ENCODE measurements at regions not wholly inside any gene's neighbourhood (a gene's known extent, or its start where the extent isn't known, plus 50 kb on each side); places are given as distances from the start of the nearest gene placed in this dataset.

GRCh38 chr11:94676814-94677213, 91.3 kb upstream of the AMOTL1 start:
- H3K4me3 ChIP-seq (ENCODE audit: control insufficient read depth, low read depth, low read length), result no peak overlapping the region
- no peak for DNase-seq (ENCODE audit: low read depth)
- no peak for TF ChIP-seq CTCF (conservative IDR thresholded peaks at IDR 0.05; ENCODE audit: control insufficient read depth, insufficient read depth, low read depth, low read length)

- H3K4me3 ChIP-seq (ENCODE audit: control insufficient read depth, low read depth, low read length), result no peak overlapping the region
- DNase-seq (ENCODE audit: low read depth), result no peak
- no peak for TF ChIP-seq CTCF (conservative IDR thresholded peaks at IDR 0.05; ENCODE audit: control insufficient read depth, insufficient read depth, low read depth, low read length)
These were observed 89.9 kb upstream of the AMOTL1 start for GRCh38 chr11:94678236-94678635.

DNA sequence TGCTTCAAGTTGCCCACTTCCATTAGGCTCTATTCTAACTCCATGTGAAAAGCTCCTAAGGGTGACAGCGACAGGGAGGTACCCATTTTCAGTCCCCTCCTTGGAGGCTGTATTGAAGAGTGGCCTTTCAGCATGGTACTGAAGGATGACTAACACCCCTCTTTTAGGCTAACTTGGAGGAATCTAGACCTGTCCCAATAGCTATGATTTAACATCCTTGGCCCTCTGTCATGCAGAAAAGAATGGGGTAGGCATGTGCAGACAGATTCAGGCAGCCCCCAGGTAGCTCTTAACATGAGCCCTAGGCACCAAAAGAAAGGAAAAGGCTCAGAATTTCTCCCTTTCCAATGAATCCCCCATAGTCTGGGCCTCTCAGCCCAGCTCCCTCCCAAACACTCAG, 89.3 kb upstream of the AMOTL1 start:
- no peak for DNase-seq (ENCODE audit: low read depth)
- H3K4me3 ChIP-seq (ENCODE audit: control insufficient read depth, low read depth, low read length), result no peak overlapping the region
- TF ChIP-seq CTCF (conservative IDR thresholded peaks at IDR 0.05; ENCODE audit: control insufficient read depth, insufficient read depth, low read depth, low read length), result no peak

DNA sequence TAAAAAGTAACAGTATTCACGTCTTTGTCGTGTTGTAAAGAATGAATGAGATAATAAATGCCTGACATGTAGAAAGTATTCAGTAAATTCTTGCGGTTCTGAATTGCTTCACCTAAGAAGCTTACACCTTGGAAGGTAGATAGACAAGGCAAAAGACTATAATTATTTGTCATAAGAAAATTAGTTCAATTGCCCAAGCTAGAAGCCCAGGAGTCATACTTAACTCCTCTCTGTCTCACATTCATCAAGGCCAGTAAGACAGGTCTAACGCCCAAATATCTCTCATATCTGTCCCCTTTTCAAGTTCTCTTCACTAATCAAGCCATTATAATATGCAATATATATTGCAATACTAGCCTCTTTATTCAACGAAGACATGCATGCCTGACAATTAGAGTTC, 87.7 kb upstream of the AMOTL1 start:
- TF ChIP-seq CTCF (conservative IDR thresholded peaks at IDR 0.05; ENCODE audit: control insufficient read depth, insufficient read depth, low read depth, low read length), result no peak
- no peak for DNase-seq (ENCODE audit: low read depth)
- H3K4me3 ChIP-seq (ENCODE audit: control insufficient read depth, low read depth, low read length), result no peak overlapping the region

- no peak for DNase-seq (ENCODE audit: low read depth)
- no peak for TF ChIP-seq CTCF (conservative IDR thresholded peaks at IDR 0.05; ENCODE audit: control insufficient read depth, insufficient read depth, low read depth, low read length)
- H3K4me3 ChIP-seq (ENCODE audit: control insufficient read depth, low read depth, low read length), result no peak overlapping the region
These were observed 87.0 kb upstream of the AMOTL1 start for GRCh38 chr11:94681140-94681539.

DNA sequence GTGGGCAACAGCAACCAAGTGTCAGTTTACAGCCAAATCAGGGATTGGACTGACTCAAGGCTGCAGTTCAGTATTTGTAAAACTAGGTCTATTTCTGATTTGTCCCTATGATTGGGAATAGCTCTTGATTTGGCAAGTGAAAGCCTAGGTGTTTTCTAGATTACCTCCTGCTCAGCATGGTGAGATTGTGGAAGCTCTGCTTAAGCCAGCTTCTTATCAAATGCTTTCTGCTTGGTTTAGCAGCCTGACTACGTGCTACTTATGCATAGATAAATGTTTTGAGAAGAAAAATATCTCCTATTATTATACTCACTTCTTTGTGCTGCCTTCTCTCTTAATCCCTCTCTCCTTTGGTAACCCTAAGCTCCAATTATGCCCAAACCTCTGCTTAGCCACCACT, 86.3 kb upstream of the AMOTL1 start:
- no peak for TF ChIP-seq CTCF (conservative IDR thresholded peaks at IDR 0.05; ENCODE audit: control insufficient read depth, insufficient read depth, low read depth, low read length)
- no peak overlapping the region for H3K4me3 ChIP-seq (ENCODE audit: control insufficient read depth, low read depth, low read length)
- DNase-seq (ENCODE audit: low read depth), result no peak
